Sigmoid colon (tissue), 4 donors: ENCODE measurements at regions not wholly inside any gene's neighbourhood (a gene's known extent, or its start where the extent isn't known, plus 50 kb on each side); places are given as distances from the start of the nearest gene placed in this dataset.

Experiments
- EP300 ChIP-seq, 4 donors: sonication (generic); formaldehyde crosslinking; IDR thresholded peaks; one replicate each; pipeline ENCODE4 v1.6.1; 2017; ENCODE audit warnings: antibody characterized with exemption in 4 of 4
- POLR2AphosphoS5 ChIP-seq, 4 donors: sonication (generic); formaldehyde crosslinking; IDR thresholded peaks; one replicate each; pipeline ENCODE4 v1.6.1; 2017; ENCODE audit warnings: antibody characterized with exemption in 4 of 4

DNA sequence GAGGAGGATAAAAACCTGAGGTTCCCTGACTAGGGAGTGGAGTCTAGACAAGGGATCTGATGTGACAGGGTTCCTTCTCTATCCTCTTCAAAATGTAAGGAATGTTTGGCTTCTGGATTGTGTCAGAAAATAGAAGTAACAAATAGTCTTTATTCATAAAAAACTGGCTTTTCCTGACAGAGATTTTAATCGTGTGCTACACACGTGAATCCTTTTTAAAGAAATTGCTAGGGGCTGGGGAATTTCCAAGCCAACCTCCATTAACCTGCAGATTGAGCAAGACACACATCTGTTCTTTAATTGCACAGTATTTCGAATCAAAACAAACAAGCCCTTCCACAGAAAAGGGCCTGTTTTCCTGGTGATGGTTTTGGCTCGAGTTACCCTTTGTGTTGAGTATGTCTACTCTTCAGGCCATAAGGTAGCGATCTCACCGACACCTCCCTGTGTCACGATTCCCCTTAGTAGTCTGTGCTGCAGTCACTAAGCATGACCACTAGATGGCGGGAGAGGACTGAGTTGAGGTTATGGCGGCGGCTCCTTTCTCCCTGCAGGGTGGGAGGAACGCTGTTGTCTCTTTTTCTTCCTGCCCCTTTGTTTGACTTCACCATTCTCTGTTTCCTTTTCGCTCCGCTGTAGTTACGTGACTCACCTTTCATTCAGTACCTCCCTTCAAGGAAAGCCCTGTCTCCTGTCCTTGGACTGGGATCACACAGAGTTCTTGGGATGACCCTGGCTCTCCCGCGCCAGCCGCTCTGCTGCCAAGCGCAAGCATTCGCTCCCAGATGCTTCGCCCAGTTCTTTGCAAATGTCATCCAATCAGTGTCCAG, 137.1 kb upstream of the SLC24A2 start:
- no peak for TF ChIP-seq POLR2AphosphoS5 (IDR thresholded peaks at IDR 0.05)
- TF ChIP-seq EP300 (IDR thresholded peaks at IDR 0.05), result no peak
